ENCODE measurements at regions not wholly inside any gene's neighbourhood (a gene's known extent, or its start where the extent isn't known, plus 50 kb on each side); places are given as distances from the start of the nearest gene placed in this dataset.
"Not testable (repeated sequence)": the region's sequence is repeated elsewhere in the genome, so short reads cannot be mapped to it uniquely, and the experiment has no call there.

- intact Hi-C loops (cut with DNase I): no loop called here
- DNase-seq: no peak
Measured at GRCh38 chr3:106135451-106136160, 266.8 kb upstream of the CBLB start.

- intact Hi-C loops (cut with DNase I): no loop called here
- DNase-seq: no peak
Measured at GRCh38 chr3:106139826-106140225, 271.0 kb upstream of the CBLB start.

GRCh38 chr3:106140431-106140830 lies 271.6 kb upstream of the CBLB start:
- DNase-seq: no peak
- intact Hi-C loops (cut with DNase I): no loop called here

- intact Hi-C loops (cut with DNase I): no loop called here
- DNase-seq: no peak
Measured at GRCh38 chr3:106144030-106144429, 275.2 kb upstream of the CBLB start.

GRCh38 chr3:106148440-106149082 lies 279.7 kb upstream of the CBLB start:
- DNase-seq; intact Hi-C loops (cut with DNase I): not testable (repeated sequence)

GRCh38 chr3:106157411-106157810 lies 288.6 kb upstream of the CBLB start:
- intact Hi-C loops (cut with DNase I): no loop called here
- no peak for DNase-seq

- no peak for DNase-seq
- intact Hi-C loops (cut with DNase I): no loop called here
Measured at GRCh38 chr3:106160396-106160795, 291.6 kb upstream of the CBLB start.

GRCh38 chr3:106161246-106161645 lies 292.4 kb upstream of the CBLB start:
- DNase-seq: no peak
- intact Hi-C loops (cut with DNase I): no loop called here

GRCh38 chr3:106167728-106168127 lies 298.9 kb upstream of the CBLB start:
- no peak for DNase-seq

GRCh38 chr3:106168962-106169750 lies 300.3 kb upstream of the CBLB start:
- no peak for DNase-seq
- intact Hi-C loops (cut with DNase I): no loop called here

More at GRCh38 chr3:106167728-106168127, 298.9 kb upstream of the CBLB start:
- intact Hi-C loops (cut with DNase I): no loop called here

- intact Hi-C loops (cut with DNase I): no loop called here
Measured at GRCh38 chr3:106170636-106171035, 301.8 kb upstream of the CBLB start.

GRCh38 chr3:106172101-106172500 lies 303.3 kb upstream of the CBLB start:
- intact Hi-C loops (cut with DNase I): no loop called here
- DNase-seq: no peak

More at GRCh38 chr3:106170636-106171035, 301.8 kb upstream of the CBLB start:
- DNase-seq: no peak

- no peak for DNase-seq
- intact Hi-C loops (cut with DNase I): no loop called here
Measured at GRCh38 chr3:106172780-106173179, 304.0 kb upstream of the CBLB start.

- DNase-seq: no peak
- intact Hi-C loops (cut with DNase I): no loop called here
Measured at GRCh38 chr3:106175276-106175675, 306.5 kb upstream of the CBLB start.

- intact Hi-C loops (cut with DNase I): no loop called here
- DNase-seq: no peak
Measured at GRCh38 chr3:106176734-106177133, 307.9 kb upstream of the CBLB start.

- intact Hi-C loops (cut with DNase I): no loop called here
- DNase-seq: no peak
Measured at GRCh38 chr3:106182950-106183511, 314.2 kb upstream of the CBLB start.

- no peak for DNase-seq
- intact Hi-C loops (cut with DNase I): no loop called here
Measured at GRCh38 chr3:106183762-106184391, 315.1 kb upstream of the CBLB start.

- intact Hi-C loops (cut with DNase I): no loop called here
- no peak for DNase-seq
Measured at GRCh38 chr3:106184540-106185457, 316.0 kb upstream of the CBLB start.
